ENCODE measurements at regions not wholly inside any gene's neighbourhood (a gene's known extent, or its start where the extent isn't known, plus 50 kb on each side); places are given as distances from the start of the nearest gene placed in this dataset.

DNA sequence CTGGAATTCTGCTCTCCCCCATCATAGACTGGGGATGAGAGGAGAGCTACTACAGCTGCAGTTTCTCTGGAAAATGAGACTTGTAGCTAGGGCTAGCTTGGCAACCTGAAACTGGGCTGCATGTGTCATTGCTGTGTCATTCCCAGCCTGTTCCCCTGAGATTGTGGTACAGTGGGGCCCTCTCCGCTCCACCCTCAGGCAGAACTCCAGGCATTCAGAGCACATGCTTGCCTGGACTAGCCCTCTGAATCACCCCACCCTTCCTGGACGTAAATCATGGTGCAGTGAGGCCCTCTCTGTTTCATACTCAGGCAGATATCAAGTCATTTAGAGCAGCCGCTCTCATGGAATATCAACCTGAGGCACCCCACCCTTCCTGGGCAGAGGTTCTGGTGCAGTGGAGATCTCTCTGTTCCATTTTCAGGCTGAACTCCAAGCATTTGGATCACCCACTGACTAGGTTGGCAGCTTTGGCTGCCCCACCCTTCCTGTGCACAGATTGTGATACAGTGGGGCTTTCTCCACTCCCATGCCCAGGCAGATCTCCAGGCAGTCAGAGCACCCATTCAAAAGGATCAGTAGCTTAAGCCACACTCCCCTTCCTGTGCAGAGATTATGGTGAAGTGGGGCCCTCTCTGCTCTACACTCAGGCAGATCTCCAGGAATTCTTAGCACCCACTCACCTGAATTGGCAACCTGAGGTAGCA is 274.4 kb downstream of the C11orf87 start:
- H3K4me1 ChIP-seq (ENCODE audit: insufficient read depth) = no peaks in the 10 kb centered on the region
- H3K27ac ChIP-seq = no peak overlapping the region
- 76 to 84% (median 83%) methylated on average over 3 of the region's 3 CpGs for WGBS, 3 donors
- H3K27me3 ChIP-seq = no peaks in the 10 kb centered on the region
- no peak for DNase-seq
- no peaks in the 10 kb centered on the region for H3K9me3 ChIP-seq
- intact Hi-C loops (cut with DNase I) = no loop called here
- no peak overlapping the region for H3K4me3 ChIP-seq
- H3K36me3 ChIP-seq = no peaks in the 10 kb centered on the region
- no peak for TF ChIP-seq EP300 (IDR thresholded peaks at IDR 0.05)
- TF ChIP-seq POLR2A (IDR thresholded peaks at IDR 0.05) = no peak
- no peak for TF ChIP-seq CTCF (IDR thresholded peaks at IDR 0.05)

GRCh38 chr11:109697140-109697843 is 275.3 kb downstream of the C11orf87 start:
- Histone ChIP-seq H3K4me1 (ENCODE audit: insufficient read depth) (no peaks in the 10 kb centered on the region), H3K27ac (no peak overlapping the region), H3K4me3 (no peak overlapping the region), H3K36me3 (no peaks in the 10 kb centered on the region), H3K9me3 (no peaks in the 10 kb centered on the region), H3K27me3 (no peaks in the 10 kb centered on the region)
- intact Hi-C loops (cut with DNase I) = no loop called here
- TF ChIP-seq POLR2A (IDR thresholded peaks at IDR 0.05) (no peak), CTCF (IDR thresholded peaks at IDR 0.05) (no peak), EP300 (IDR thresholded peaks at IDR 0.05) (no peak)
- no peak for DNase-seq
- 53 to 56% (median 54%) methylated on average over 4 of the region's 4 CpGs for WGBS, 3 donors

GRCh38 chr11:109698237-109698636 is 276.2 kb downstream of the C11orf87 start:
- no peaks in the 10 kb centered on the region for H3K4me1 ChIP-seq (ENCODE audit: insufficient read depth)
- H3K9me3 ChIP-seq = no peaks in the 10 kb centered on the region
- no peak overlapping the region for H3K4me3 ChIP-seq
- intact Hi-C loops (cut with DNase I) = no loop called here
- no peak overlapping the region for H3K27ac ChIP-seq
- DNase-seq = no peak
- H3K36me3 ChIP-seq = no peaks in the 10 kb centered on the region
- TF ChIP-seq CTCF (IDR thresholded peaks at IDR 0.05) (no peak), EP300 (IDR thresholded peaks at IDR 0.05) (no peak), POLR2A (IDR thresholded peaks at IDR 0.05) (no peak)
- H3K27me3 ChIP-seq = no peaks in the 10 kb centered on the region

- Histone ChIP-seq H3K4me1 (ENCODE audit: insufficient read depth) (no peaks in the 10 kb centered on the region), H3K4me3 (no peak overlapping the region), H3K27me3 (no peaks in the 10 kb centered on the region), H3K27ac (no peak overlapping the region), H3K9me3 (no peaks in the 10 kb centered on the region), H3K36me3 (no peaks in the 10 kb centered on the region)
- WGBS, 3 donors = 74 to 86% (median 80%) methylated on average over 4 of the region's 4 CpGs
- TF ChIP-seq POLR2A (IDR thresholded peaks at IDR 0.05) (no peak), EP300 (IDR thresholded peaks at IDR 0.05) (no peak), CTCF (IDR thresholded peaks at IDR 0.05) (no peak)
- intact Hi-C loops (cut with DNase I) = no loop called here
- DNase-seq = no peak
Observed at GRCh38 chr11:109704432-109704831, 282.4 kb downstream of the C11orf87 start.

Data from ovary (tissue), 7 donors.